ENCODE measurements at regions not wholly inside any gene's neighbourhood (a gene's known extent, or its start where the extent isn't known, plus 50 kb on each side); places are given as distances from the start of the nearest gene placed in this dataset.

DNA sequence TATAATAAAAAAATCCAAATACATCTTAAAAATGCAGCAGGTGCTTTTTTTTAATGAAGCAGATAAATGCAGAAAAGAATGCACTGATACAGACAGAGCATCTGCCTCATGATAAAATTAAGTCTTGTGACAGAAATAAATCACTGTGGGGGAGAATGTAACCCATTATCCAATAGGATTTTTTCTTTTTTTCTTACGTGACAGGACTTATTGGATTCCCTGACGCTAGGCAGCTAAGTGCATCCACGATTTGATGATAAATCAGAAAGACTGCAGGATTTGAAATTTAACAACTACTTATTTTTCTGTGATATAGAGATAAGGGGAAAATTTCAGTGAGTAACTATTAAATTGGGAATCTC lies 110.6 kb upstream of the PPARGC1A start:
- TF ChIP-seq GATA1 (IDR thresholded peaks at IDR 0.05; ENCODE audit: low read depth, low read length) (no peak), POLR2A (IDR thresholded peaks at IDR 0.05; ENCODE audit: low read length) (no peak)
- DNase-seq = no peak

GRCh38 chr4:23999714-24000469 lies 110.0 kb upstream of the PPARGC1A start:
- no peak for DNase-seq
- TF ChIP-seq GATA1 (IDR thresholded peaks at IDR 0.05; ENCODE audit: low read depth, low read length) (no peak), POLR2A (IDR thresholded peaks at IDR 0.05; ENCODE audit: low read length) (no peak)

DNA sequence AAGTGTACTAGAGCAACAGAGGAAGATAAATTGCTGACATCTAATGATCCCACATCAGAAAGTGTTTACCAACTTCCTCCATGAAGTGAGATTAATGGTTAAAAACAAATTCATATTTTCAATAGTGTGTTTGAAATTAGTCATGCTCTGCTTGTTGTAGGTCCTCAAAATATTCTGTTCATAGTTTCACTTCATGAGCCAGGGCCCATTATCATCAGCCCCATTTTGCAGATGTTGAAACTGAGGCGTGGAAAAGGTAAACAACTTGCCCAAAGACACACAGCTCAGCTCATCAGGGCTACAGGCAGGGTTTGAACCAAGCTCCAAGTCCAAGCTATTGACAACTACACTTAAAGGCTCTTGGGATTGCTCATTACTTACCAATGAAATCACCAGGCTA lies 103.5 kb upstream of the PPARGC1A start:
- no peak for TF ChIP-seq GATA1 (IDR thresholded peaks at IDR 0.05; ENCODE audit: low read depth, low read length)
- TF ChIP-seq POLR2A (IDR thresholded peaks at IDR 0.05; ENCODE audit: low read length) = no peak
- no peak for DNase-seq

GRCh38 chr4:23991444-23991843 lies 101.6 kb upstream of the PPARGC1A start:
- no peak for DNase-seq
- no peak for TF ChIP-seq POLR2A (IDR thresholded peaks at IDR 0.05; ENCODE audit: low read length)
- no peak for TF ChIP-seq GATA1 (IDR thresholded peaks at IDR 0.05; ENCODE audit: low read depth, low read length)

GRCh38 chr4:23986270-23986669 lies 96.4 kb upstream of the PPARGC1A start:
- TF ChIP-seq POLR2A (IDR thresholded peaks at IDR 0.05; ENCODE audit: low read length) = no peak
- no peak for TF ChIP-seq GATA1 (IDR thresholded peaks at IDR 0.05; ENCODE audit: low read depth, low read length)
- no peak for DNase-seq

DNA sequence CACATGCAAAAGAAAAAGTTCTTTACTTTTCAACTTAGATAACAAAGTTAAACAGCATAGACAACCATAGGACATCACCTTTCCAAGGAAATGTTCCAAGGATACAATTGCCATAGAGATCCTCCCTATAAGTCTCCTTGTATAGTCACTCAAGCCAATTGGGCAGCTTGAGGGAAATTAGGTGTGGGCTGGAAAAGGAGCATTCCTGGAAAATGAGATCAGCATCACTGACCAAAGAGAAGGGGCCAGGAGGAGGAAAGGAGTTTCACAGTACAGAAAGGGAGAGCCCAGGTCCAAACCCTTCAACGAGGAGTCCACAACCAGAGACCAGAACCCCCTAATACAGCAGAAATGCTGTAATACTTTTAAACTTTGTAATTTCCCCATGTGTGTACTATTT lies 91.5 kb upstream of the PPARGC1A start:
- no peak for DNase-seq
- TF ChIP-seq GATA1 (IDR thresholded peaks at IDR 0.05; ENCODE audit: low read depth, low read length) (no peak), POLR2A (IDR thresholded peaks at IDR 0.05; ENCODE audit: low read length) (no peak)

DNA sequence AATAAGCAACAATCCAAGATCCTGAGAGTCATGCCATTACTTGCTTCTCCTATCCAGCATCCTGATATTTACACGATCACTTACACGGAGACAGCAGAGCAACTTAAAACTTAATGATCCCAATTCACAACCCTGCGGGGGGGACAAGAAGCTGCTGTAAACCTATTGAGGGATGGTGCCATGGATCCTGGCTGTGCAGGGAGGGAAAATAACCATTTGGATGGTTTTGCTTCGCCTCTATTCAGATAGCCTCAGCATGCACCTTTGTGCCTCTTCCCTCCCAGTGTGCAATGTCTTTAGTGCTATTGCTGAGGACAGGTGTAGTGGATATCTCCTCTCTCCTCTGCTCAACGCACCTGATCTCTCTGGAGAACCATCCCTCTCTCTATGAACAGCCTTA lies 89.7 kb upstream of the PPARGC1A start:
- DNase-seq = no peak
- no peak for TF ChIP-seq GATA1 (IDR thresholded peaks at IDR 0.05; ENCODE audit: low read depth, low read length)
- no peak for TF ChIP-seq POLR2A (IDR thresholded peaks at IDR 0.05; ENCODE audit: low read length)

GRCh38 chr4:23978002-23978401 lies 88.2 kb upstream of the PPARGC1A start:
- TF ChIP-seq GATA1 (IDR thresholded peaks at IDR 0.05; ENCODE audit: low read depth, low read length) (no peak), POLR2A (IDR thresholded peaks at IDR 0.05; ENCODE audit: low read length) (no peak)
- DNase-seq = no peak

GRCh38 chr4:23976423-23976822 lies 86.6 kb upstream of the PPARGC1A start:
- no peak for DNase-seq
- no peak for TF ChIP-seq POLR2A (IDR thresholded peaks at IDR 0.05; ENCODE audit: low read length)
- TF ChIP-seq GATA1 (IDR thresholded peaks at IDR 0.05; ENCODE audit: low read depth, low read length) = no peak

DNA sequence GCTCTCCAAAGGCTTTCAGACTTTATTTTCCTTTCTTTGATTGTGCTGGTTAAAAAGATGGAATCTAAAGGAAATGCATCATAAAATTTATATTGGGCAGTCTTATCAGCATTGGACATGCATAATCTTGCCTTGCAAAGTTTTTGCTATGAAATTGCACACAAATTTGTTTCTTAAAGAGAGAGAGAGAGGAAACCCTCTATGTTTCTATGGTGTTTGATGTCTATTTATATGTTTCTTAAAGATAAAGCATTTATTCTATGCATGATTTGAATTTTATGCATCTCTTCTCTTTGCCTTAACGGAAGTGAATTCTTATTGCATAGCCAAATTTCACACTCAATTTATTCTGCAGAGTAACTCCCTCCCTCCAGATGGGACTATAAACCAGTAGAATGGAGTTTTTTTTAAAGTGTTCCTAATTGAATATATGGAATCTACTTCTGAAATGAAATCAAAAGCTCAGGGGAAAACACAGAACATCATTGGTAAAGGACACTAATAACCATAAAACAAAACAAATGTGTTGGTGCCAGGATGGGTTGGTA lies 83.5 kb upstream of the PPARGC1A start:
- TF ChIP-seq POLR2A (IDR thresholded peaks at IDR 0.05; ENCODE audit: low read length) (no peak), GATA1 (IDR thresholded peaks at IDR 0.05; ENCODE audit: low read depth, low read length) (no peak)
- no peak for DNase-seq

DNA sequence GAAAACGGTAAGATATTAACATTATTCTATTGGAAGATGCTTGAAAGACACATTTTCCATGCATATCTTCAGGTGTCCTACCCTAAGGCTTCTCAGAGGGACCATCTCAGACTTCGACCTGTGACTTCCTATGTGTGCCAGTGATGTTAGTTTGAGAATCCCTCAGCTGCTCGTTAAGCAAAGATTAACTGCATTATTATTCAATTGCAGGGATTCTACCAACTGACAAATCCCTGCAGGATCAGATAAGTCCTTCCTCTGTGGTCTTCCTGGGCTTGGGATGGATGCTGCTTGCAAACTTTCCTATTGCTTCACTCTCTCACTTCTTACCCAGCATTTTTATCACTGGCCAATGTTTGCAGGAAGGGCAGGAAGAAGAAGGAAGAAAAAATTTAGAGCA lies 83.0 kb upstream of the PPARGC1A start:
- no peak for DNase-seq

DNA sequence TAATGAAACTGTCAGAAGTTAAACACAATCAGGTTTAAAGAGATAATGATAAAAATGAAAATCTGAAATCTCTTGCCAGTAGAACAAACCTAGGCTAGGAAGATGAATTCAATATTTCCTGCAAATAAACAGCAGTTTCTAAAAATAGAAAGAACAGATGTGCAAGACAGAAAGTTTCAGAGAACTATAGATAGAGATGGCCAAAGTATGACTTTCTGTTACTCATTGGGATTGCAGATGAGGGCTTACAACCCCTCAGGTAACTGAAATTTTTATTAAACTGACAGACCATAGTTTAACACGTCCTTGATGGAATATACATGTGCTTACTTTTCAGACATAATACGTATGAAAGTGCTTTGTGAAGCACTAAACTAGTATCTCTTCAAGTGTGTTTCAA lies 82.3 kb upstream of the PPARGC1A start:
- DNase-seq = no peak
- TF ChIP-seq POLR2A (IDR thresholded peaks at IDR 0.05; ENCODE audit: low read length) (no peak), GATA1 (IDR thresholded peaks at IDR 0.05; ENCODE audit: low read depth, low read length) (no peak)

More for the DNA sequence above, 83.0 kb upstream of the PPARGC1A start:
- no peak for TF ChIP-seq GATA1 (IDR thresholded peaks at IDR 0.05; ENCODE audit: low read depth, low read length)
- no peak for TF ChIP-seq POLR2A (IDR thresholded peaks at IDR 0.05; ENCODE audit: low read length)

DNA sequence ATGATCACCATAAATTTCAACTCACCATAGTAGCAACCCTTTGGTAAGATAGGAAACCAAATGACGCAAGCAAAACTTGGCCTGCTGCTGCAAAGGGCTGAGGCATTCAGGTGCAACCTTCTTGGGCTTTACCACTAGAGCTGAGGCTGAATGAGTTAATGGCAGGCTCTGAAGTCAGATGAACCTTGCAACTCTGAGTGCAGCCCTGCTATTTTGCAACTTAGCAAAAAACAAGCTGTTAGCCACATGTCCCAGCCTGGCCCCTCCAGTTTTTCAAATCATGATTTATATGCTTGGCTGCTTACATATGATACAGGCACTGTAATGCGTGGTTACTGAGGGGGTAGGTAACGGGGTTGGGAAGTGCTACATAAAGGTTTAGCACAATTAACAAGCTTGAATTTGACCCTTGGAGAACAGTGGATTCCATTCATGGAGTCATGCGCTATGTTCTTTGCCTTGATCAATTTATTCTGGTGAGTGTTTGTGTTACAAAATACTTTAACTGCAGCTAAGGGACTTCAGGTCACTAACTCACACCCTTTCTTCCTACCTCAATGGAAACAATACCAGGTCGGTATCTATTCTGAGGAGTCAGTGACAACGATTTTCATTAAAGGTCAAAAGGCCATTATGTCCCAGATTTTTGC lies 80.5 kb upstream of the PPARGC1A start:
- no peak for DNase-seq
- TF ChIP-seq POLR2A (IDR thresholded peaks at IDR 0.05; ENCODE audit: low read length) = no peak
- TF ChIP-seq GATA1 (IDR thresholded peaks at IDR 0.05; ENCODE audit: low read depth, low read length) = no peak

GRCh38 chr4:23969635-23970145 lies 79.8 kb upstream of the PPARGC1A start:
- no peak for DNase-seq
- TF ChIP-seq GATA1 (IDR thresholded peaks at IDR 0.05; ENCODE audit: low read depth, low read length) = no peak
- TF ChIP-seq POLR2A (IDR thresholded peaks at IDR 0.05; ENCODE audit: low read length) = no peak

DNA sequence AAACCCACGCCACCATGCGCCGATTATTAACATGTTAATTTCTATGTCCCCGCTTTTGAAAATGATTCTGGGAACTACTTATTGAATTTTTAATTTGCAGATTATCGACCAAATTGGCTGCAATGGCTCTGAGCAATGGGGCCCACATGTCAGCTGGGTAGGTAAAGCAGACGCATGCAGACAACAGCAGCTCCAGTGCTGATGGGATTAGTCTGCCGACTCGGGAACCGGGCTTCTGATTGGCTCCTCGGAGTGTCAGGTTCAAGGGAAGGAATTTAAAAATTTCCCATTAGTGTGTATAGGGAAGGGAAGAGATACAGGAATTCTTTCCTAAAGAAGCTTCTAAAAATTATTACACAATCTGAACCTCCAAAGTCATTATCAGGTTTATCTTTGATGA lies 77.4 kb upstream of the PPARGC1A start:
- no peak for DNase-seq
- no peak for TF ChIP-seq POLR2A (IDR thresholded peaks at IDR 0.05; ENCODE audit: low read length)
- no peak for TF ChIP-seq GATA1 (IDR thresholded peaks at IDR 0.05; ENCODE audit: low read depth, low read length)
